IPS-18c (cell line): ENCODE measurements at regions not wholly inside any gene's neighbourhood (a gene's known extent, or its start where the extent isn't known, plus 50 kb on each side); places are given as distances from the start of the nearest gene placed in this dataset.

Source experiments
- H3K4me3 ChIP-seq: 2 replicates; pipeline ENCODE4 v1.7.0; 2013; ENCODE audit warnings: low read depth, mild to moderate bottlenecking, low read length, moderate library complexity; ENCODE audit not compliant: insufficient read depth
- H3K9me3 ChIP-seq: one replicate; pipeline ENCODE4 v1.6.1; 2013; ENCODE audit warnings: mild to moderate bottlenecking, low read length, moderate library complexity; ENCODE audit not compliant: control insufficient read depth, insufficient read depth

DNA sequence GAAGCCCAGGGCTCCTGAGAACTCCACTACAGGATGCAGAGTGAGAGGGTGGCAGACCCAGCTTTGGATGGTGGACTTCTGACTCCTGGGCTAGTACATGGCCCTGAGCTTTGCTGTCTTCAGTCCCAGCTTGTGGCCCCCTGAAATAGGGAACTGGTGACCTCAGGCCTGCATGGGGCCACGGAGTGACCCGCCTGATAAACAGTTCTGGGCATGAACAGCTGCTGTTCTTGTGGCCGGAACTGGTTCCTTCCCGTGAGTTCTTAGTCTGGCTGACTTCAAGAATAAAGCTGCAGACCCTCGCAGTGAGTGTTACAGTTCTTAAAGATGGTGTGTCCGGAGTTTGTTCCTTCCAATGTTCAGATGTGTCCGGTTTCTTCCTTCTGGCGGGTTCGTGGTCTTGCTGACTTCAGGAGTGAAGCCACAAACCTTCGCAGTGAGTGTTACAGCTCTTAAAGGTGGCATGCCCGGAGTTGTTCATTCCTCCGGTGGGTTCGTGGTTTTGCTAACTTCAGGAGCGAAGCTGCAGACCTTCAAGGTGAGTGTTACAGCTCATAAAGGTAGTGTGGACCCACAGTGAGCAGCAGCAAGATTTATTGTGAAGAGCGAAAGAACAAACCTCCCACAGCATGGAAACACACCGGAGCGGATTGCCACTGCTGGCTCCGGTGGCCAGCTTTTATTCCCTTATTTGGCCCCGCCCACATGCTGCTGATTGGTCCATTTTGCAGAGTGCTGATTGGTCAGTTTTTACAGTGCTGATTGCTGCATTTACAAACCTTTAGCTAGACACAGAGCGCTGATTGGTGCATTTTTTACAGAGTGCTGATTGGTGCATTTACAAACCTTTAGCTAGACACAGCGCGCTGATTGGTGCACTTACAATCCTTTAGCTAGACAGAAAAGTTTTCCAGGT is 268.0 kb downstream of the ZEB1 start:
- Histone ChIP-seq H3K4me3 (no peak overlapping the region), H3K9me3 (no peaks in the 10 kb centered on the region)

DNA sequence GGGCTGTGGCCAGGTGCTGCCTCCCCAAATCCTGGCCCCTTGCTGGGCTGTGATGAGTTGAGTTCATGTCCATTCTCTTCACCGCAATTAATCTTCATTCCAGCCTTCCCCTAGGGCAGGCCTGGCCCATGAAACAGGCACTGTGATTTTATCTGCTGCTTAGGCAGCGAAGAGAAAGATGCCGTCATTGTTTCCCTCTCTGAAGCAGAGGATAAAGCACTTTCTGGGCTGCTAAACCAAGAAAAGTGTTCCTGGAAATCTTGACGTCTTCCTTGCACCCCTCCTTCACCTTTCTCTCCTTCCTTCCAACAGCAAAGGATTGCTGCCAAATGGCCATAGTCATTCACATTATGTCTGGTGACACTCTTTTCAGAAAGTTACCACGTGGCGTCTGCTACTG is 265.9 kb downstream of the ZEB1 start:
- Histone ChIP-seq H3K4me3 (no peak overlapping the region), H3K9me3 (no peaks in the 10 kb centered on the region)

DNA sequence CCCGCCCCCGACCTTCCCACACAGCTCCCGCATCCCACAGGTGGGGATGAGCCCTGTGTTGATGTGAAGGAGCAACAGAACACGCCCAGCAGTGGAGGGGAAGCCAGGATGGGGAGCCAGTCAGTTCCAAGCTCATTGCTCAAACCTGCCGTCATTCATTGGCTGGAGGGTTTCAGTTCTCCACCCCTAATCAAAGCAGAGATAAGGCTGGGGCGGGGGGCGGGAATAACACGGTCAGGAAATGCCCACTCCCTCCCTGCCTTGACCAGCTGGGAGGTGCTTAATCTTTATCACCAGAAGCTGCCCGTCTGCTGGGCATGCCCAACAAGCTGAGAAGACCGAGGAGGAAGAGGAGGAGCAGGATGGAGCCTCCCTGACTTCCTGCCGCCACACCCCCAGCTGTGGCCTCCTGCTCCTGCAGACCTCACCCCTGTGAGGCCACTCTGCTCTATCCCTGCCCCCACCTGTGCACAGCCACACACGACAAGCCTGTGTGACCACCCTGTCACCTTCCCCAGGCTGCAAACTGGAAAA is 265.1 kb downstream of the ZEB1 start:
- no peak overlapping the region for H3K4me3 ChIP-seq

DNA sequence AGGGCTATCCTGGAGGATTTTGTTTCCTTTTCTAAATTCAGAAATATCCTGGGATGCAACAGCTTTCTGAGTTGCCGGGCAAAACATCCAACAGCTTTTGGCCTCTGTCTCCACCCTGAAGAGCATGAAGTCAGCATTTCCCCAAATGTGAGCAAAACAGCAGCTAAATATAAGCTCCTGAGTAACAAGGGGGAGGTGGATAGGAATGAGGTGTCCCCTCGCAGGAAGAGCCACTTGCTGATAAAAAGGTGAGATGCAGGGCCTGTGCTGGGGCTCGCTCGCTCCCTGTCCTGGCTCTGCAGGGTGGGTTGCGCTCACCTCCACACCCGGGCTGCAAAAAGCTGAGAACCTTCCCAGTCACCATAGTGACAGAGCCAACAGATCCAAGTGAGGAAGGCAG is 264.3 kb downstream of the ZEB1 start:
- Histone ChIP-seq H3K4me3 (no peak overlapping the region), H3K9me3 (no peaks in the 10 kb centered on the region)

More for the DNA sequence above, 265.1 kb downstream of the ZEB1 start:
- H3K9me3 ChIP-seq: no peaks in the 10 kb centered on the region

DNA sequence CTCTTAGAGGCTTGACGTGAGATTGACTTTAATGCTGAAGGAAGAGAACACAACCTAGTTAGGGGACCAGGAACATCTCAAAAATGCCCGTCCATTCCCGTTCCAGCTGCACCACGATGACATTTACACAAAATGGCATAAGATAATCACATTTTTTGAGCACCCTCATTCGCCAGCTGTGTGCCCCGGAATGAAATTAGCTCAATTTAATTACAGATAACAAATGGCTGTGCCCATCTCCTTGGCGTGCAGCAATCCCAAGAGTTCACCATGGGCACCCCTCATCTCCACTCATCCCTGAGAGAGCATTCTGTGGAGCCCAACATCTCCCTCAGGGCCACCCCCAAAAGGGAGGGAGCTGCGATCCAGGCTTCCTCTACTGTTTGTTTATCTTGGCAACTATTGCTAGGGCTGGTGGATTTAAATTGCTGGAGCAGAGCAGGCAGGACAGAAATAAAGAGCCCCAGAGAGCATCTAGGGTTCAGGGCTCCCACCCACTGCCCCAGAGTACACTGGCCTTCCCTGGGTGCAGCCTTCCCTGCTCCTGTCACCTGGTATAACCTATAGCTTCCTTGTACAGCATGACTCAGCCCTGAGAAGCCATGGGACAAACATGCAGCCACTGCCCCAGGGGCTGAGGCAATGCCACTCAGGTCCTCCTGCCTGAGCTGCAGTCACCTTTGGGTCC is 263.5 kb downstream of the ZEB1 start:
- H3K4me3 ChIP-seq: no peak overlapping the region
- no peaks in the 10 kb centered on the region for H3K9me3 ChIP-seq

DNA sequence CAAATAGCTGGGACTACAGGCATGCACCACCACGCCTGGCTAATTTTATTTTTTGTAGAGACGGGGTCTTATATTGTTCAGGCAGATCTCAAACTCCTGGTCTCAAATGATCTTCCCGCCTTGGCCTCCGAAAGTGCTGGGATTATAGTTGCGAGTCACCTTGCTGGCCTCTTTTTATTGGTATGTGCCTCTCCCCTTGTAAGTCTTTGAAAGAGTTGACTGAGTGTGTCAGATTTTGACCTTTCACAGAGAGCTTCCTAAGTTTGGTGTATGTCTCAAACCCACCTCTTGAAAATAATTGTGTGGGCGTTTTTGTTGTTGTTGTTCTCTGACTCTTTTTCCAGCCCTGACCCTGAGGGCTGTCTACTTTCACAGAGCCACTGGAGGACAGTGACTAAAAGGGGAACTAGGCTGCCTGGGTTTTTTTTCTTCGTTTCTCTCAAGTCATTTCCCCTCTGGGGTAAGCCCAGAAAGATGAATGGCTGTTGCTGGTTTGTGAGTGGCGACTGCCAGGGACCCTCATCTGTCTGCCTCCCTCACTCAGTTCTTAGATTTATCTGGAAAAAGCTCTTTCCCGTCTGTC is 262.8 kb downstream of the ZEB1 start:
- H3K9me3 ChIP-seq: no peaks in the 10 kb centered on the region
- no peak overlapping the region for H3K4me3 ChIP-seq

DNA sequence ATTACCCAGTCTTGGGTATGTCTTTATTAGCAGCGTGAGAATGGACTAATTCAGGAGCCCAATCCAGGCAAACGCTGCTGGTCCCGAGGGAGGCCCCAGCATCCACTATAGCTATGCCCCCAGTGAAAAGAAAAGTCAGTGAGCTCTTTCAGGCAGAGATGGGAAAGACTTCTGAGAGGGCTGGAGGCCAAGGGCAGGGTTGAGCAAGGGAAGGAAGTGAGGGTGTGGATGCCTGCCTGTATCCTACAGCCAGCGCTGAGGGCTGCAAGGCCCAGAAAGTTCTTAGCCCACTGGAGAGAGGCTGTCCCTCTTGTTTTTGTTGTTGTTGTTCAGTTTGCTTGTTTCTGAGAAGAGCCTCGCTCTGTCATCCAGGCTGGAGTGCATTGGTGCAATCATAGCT is 261.6 kb downstream of the ZEB1 start:
- Histone ChIP-seq H3K9me3 (no peaks in the 10 kb centered on the region), H3K4me3 (no peak overlapping the region)
